Left ventricle myocardium inferior (tissue), 1 donor: ENCODE measurements at regions not wholly inside any gene's neighbourhood (a gene's known extent, or its start where the extent isn't known, plus 50 kb on each side); places are given as distances from the start of the nearest gene placed in this dataset.
"Not testable (repeated sequence)": the region's sequence is repeated elsewhere in the genome, so short reads cannot be mapped to it uniquely, and the experiment has no call there.

Experiments used
- DNase-seq: peaks from one replicate; pipeline ENCODE4 v3.0.0-alpha.2; 2020
- H3K27ac ChIP-seq: fragments of 200-600 bp; replicated peaks from 2 replicates; pipeline ENCODE4 v1.8.0; 2021
- H3K27me3 ChIP-seq: fragments of 200-600 bp; 2 replicates; pipeline ENCODE4 v1.8.0; 2021; ENCODE audit warnings: low read depth
- H3K36me3 ChIP-seq: fragments of 200-600 bp; 2 replicates; pipeline ENCODE4 v1.8.0; 2021
- H3K4me1 ChIP-seq: fragments of 200-600 bp; 2 replicates; pipeline ENCODE4 v1.8.0; 2021
- H3K4me3 ChIP-seq: fragments of 200-600 bp; 2 replicates; pipeline ENCODE4 v1.8.0; 2021; ENCODE audit warnings: mild to moderate bottlenecking, moderate library complexity
- H3K9me3 ChIP-seq: fragments of 200-600 bp; replicated peaks from 2 replicates; pipeline ENCODE4 v1.8.0; 2021
- CTCF ChIP-seq: fragments of 200-600 bp; IDR thresholded peaks from 2 replicates; pipeline ENCODE4 v1.8.0; 2021; ENCODE audit warnings: antibody characterized with exemption, mild to moderate bottlenecking, borderline replicate concordance
- intact Hi-C: fragments of 100-400 bp; cut with micrococcal nuclease; formaldehyde crosslinking; loops from one replicate; pipeline ENCODE4 v1.11.0; 2022
- donor health status: DM: no; HTN: yes; CAD: no; lungs with severe emphysema.

DNA sequence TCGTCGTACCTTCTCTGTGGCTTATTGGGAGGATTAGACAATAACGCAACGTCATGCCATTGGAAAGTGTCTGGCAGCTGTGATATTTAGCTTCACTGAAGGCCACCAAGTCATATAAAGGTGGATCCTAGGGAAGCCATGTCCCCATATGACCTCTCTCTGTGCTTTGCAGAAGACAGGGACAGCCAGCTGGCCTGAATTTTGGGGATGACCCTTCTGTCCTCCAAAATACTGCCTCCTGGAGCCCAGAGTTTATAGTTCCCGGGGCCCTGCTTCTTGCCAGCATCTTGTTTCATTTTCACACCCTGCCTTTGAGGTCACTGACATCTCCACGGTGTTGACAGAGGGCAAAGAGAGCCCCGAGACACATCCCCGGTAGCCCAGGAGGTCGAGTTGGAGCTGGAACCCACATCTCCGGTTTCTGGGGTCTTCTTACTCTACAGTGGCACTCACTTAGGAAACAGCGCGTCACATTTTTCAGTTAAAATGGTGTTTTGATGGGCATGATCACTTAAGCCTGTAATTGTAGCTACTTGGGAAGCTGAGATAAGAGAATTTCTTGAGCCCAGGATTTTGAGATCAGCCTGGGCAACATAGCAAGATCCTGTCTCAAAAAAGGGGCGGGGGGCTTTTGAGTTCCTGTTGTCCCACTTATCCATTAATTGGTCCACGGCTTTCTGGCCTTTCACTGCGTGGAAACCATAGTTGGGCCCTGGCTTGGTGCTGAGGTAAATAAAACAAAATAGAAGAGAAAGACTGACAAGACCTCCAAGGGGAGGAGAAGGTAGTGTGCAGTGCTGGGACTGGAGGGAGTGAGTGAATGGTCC, 101.1 kb downstream of the DDX1 start:
- no peak for DNase-seq
- no peaks in the 10 kb centered on the region for H3K9me3 ChIP-seq
- H3K27me3 ChIP-seq: peaks cover 5% of the 10 kb centered on the region
- no peaks in the 10 kb centered on the region for H3K36me3 ChIP-seq
- H3K4me3 ChIP-seq: no peak overlapping the region
- peaks cover 5% of the 10 kb centered on the region for H3K4me1 ChIP-seq
- no peak for TF ChIP-seq CTCF
- no peak overlapping the region for H3K27ac ChIP-seq
- intact Hi-C loops: no loop called here

- no peak overlapping the region for H3K4me3 ChIP-seq
- DNase-seq: no peak
- H3K27me3 ChIP-seq: peaks cover 5% of the 10 kb centered on the region
- H3K4me1 ChIP-seq: peaks cover 5% of the 10 kb centered on the region
- TF ChIP-seq CTCF: no peak
- no peaks in the 10 kb centered on the region for H3K36me3 ChIP-seq
- intact Hi-C loops: no loop called here
- no peaks in the 10 kb centered on the region for H3K9me3 ChIP-seq
- H3K27ac ChIP-seq: no peak overlapping the region
Measured at GRCh38 chr2:15693382-15693781, 101.7 kb downstream of the DDX1 start.

DNA sequence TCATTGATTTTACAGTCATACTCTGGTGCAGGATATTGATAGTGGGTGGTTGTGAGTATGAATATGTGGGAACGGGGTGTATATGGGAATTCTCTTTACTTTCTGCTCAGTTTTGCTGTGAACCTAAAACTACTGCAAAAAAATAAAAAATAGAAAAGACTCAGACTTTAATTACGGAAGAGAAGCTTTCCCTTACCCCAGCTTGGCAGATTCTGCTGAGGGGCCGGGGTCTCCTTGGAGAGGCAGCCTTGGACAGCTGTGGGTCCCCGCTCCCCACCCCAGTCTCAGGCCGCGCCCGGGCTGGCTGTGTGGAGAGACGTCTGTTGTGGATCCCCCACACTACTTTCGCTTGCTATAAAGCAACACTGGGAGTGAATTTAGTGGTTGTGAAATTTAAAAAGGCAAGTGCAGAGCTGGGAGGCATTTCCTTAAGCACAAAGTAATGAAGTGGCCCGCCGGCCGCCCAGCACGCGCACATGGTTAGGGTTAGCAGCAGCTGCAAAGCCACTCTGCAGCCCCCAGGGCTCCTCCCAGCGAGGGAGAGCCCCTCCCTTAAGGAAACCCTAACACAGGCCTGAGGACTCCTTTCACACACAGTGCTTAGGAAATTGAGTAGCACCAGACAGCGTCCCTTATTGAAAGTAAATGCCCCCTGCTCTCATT, 102.4 kb downstream of the DDX1 start:
- DNase-seq: no peak
- H3K9me3 ChIP-seq: no peaks in the 10 kb centered on the region
- H3K27ac ChIP-seq: no peak overlapping the region
- peaks cover 5% of the 10 kb centered on the region for H3K4me1 ChIP-seq
- H3K36me3 ChIP-seq: no peaks in the 10 kb centered on the region
- peaks cover 5% of the 10 kb centered on the region for H3K27me3 ChIP-seq
- intact Hi-C loops: no loop called here
- TF ChIP-seq CTCF: no peak
- H3K4me3 ChIP-seq: no peak overlapping the region

GRCh38 chr2:15694589-15694986, 102.9 kb downstream of the DDX1 start:
- Histone ChIP-seq H3K4me1 (peaks cover 5% of the 10 kb centered on the region), H3K9me3 (no peaks in the 10 kb centered on the region), H3K4me3 (no peak overlapping the region), H3K27me3 (peaks cover 5% of the 10 kb centered on the region), H3K27ac (no peak overlapping the region), H3K36me3 (no peaks in the 10 kb centered on the region)
- no peak for DNase-seq
- no peak for TF ChIP-seq CTCF
- intact Hi-C loops: no loop called here

- no peak for TF ChIP-seq CTCF
- Histone ChIP-seq H3K36me3 (no peaks in the 10 kb centered on the region), H3K27ac (no peak overlapping the region), H3K27me3 (peaks cover 3% of the 10 kb centered on the region), H3K4me3 (no peak overlapping the region), H3K9me3 (no peaks in the 10 kb centered on the region), H3K4me1 (peaks cover 13% of the 10 kb centered on the region)
- no peak for DNase-seq
- intact Hi-C loops: no loop called here
Measured at GRCh38 chr2:15695582-15696330, 104.1 kb downstream of the DDX1 start.

- H3K4me1 ChIP-seq: peaks cover 19% of the 10 kb centered on the region
- H3K36me3 ChIP-seq, DNase-seq, H3K4me3 ChIP-seq, intact Hi-C loops, H3K9me3 ChIP-seq, H3K27me3 ChIP-seq, H3K27ac ChIP-seq: not testable (repeated sequence)
Measured at GRCh38 chr2:15696606-15697170, 105.0 kb downstream of the DDX1 start.
